ENCODE measurements at regions not wholly inside any gene's neighbourhood (a gene's known extent, or its start where the extent isn't known, plus 50 kb on each side); places are given as distances from the start of the nearest gene placed in this dataset.
A peak's percentile ranks its signal among the peaks of the same experiment; 100 is the strongest.

DNA sequence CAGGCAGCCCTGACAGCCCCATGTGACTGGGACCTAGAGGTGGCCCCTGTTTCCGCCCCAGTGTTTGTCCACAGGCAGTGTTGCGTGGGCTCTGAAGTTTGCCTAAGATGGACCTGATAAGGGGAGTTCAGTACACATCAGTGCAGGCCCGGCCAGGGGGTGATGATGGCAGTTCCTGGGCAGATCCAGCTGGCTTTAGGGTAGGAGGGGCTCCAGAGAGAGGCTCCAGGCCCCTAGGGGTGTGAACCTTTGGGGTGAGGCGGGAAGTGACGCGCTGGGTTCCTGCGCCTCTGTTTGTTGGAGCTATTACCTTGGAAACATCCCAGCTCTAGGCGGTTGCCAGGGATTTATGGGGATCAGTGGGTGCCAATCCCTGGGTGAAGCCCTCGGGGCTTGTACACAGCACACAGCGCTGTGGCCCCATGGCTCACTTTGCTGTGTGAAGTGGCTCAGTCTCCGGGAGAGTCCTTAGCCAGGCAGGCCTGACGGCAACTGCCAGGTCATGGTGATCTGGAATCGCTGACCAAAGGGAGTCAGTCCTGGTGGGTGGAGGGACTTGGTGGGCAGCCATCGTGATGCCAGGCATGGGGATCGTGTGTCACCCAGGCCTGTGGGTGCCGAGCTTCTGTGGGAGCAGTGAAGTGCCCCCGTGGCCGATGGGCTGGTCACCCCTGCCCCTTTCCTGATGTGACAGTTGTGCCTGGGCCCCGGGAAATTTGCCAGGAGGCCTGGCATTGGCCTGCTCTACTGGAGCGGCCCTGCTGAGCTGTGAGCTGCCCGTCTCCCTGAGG, 146.1 kb downstream of the SEC14L1 start:
- TF ChIP-seq CTCF (IDR thresholded peaks at IDR 0.05) (no peak), POLR2A (IDR thresholded peaks at IDR 0.05) (peak; percentile 67)

Measured in transverse colon (tissue), 3 donors.